HG03196 (cell line): ENCODE measurements at regions not wholly inside any gene's neighbourhood (a gene's known extent, or its start where the extent isn't known, plus 50 kb on each side); places are given as distances from the start of the nearest gene placed in this dataset.
A peak's percentile ranks its signal among the peaks of the same experiment; 100 is the strongest.

Experiments used
- ATAC-seq: cut with Tn5 transposase; IDR thresholded peaks from one replicate; pipeline ENCODE4 v1.9.1; 2021; ENCODE audit not compliant: unreplicated experiment

GRCh38 chr14:38103542-38104225 is 104.0 kb upstream of the SSTR1 start:
- ATAC-seq = no peak

- no peak for ATAC-seq
Measured at GRCh38 chr14:38105106-38105702, 102.5 kb upstream of the SSTR1 start.

DNA sequence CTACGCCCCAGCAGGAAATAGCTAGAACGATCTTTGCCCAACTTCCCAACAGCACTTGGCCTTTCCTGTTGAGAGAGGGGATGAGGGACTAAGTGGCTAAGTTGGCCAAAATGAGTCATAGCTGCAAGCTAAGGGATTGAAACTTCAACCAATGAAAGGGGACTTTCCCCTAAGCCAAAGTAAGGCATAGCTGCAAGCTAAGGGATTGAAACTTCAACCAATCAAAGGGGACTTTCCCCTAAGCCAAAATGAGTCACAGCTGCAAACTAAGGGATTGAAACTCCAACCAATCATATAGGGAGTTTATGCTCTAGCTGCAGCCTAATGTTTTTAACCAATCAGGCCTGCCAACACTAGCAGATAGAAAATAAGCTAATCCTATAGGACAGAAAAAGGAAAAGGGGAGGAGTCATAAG is 100.5 kb upstream of the SSTR1 start:
- ATAC-seq = peak; percentile 69

GRCh38 chr14:38108681-38109080 is 99.0 kb upstream of the SSTR1 start:
- no peak for ATAC-seq

- ATAC-seq = no peak
Measured at GRCh38 chr14:38110258-38110657, 97.4 kb upstream of the SSTR1 start.

DNA sequence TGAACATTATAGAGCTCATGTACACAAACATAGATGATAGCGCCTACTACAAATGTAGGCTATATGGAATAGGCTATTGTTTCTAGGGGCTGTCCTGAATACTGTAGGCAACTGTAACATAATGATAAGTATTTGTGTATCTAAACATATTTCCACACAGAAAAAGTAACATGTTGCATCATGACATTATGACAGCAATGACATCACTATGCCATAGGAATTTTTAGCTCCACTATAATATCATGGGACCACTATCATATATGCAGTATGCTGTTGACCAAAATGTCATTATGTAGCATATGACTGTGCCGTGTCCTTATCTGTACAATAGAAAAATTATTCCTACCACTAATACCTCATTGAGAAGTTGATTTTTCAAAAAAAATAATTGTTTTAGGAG is 96.7 kb upstream of the SSTR1 start:
- ATAC-seq = no peak

- no peak for ATAC-seq
Measured at GRCh38 chr14:38113546-38113945, 94.2 kb upstream of the SSTR1 start.

GRCh38 chr14:38116895-38117294 is 90.8 kb upstream of the SSTR1 start:
- ATAC-seq = no peak

DNA sequence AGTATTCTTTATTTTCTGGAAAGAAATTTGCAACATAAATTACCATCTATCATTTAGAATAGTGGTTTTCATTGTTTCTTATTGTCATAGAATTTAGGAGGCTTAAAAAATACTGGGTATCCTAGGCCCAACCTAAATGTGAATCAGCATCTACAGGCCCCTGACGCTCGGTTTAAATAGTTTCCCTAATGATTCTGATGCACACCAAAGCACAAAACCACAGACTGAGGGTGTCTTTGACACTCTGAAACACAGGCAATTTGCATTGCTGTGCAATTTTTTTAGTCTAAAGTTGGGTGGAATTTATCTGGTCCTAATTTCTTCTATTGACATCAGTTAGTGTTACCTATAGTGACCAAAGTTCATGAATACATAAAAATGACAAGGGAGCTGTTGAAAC is 87.6 kb upstream of the SSTR1 start:
- ATAC-seq = no peak

GRCh38 chr14:38121320-38122020 is 86.2 kb upstream of the SSTR1 start:
- ATAC-seq = no peak

DNA sequence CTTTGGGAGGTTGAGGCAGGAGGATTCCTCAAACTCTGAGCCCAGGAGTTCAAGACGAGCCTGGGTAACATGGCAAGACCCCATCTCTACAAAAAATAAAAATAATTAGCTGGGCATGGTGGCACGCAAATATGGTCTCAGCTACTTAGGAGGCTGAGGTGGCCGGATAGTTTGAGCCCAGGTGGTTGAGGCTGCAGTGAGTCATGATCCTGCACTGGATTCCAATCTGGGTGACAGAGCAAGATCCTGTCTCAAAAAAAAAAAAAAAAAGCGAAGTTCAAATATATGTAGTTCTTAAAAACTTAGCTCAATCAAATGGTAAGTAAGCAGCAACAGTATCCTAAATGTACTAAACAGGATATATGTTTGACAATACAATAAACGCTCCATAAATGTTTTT is 85.5 kb upstream of the SSTR1 start:
- no peak for ATAC-seq

DNA sequence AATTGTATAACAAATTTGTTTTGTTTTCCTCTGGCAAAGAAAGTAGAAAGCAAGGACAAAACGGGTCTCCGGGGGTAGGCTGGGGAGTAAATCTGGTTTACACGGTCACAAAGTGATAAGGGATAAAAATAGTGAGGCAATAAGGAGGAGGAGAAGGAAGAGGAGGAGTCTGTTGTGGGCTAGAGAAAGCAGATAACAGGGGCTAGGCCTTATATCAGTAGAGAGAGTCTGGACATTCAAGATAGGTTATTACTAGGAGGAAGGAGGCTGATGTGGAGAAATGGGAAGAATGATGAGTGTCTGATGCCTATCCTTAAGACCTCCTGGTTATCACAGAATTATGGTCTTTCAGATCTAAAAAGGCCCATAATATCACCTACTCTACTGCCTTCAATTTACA is 83.2 kb upstream of the SSTR1 start:
- no peak for ATAC-seq

GRCh38 chr14:38125481-38126037 is 82.1 kb upstream of the SSTR1 start:
- ATAC-seq = no peak

DNA sequence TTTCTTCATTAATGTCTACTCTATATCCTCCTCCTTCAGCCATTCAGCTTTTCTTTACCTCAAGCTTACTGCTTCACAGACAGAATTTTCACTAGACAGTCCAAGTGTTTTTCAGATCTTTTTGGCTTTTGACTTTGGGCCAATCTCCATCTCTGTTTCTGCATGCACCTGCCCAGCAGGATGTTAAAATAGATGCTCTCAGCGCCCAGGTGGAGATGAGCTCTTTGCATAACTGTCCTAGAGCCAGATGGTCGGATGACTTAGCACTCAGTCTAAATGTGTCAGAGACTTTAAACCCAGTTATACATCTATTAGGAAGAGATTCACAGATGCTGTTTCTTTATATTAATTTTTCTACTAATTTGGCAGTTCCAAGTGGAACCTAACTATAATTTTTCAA is 80.3 kb upstream of the SSTR1 start:
- ATAC-seq = no peak

- ATAC-seq = no peak
Measured at GRCh38 chr14:38127784-38128183, 79.9 kb upstream of the SSTR1 start.

DNA sequence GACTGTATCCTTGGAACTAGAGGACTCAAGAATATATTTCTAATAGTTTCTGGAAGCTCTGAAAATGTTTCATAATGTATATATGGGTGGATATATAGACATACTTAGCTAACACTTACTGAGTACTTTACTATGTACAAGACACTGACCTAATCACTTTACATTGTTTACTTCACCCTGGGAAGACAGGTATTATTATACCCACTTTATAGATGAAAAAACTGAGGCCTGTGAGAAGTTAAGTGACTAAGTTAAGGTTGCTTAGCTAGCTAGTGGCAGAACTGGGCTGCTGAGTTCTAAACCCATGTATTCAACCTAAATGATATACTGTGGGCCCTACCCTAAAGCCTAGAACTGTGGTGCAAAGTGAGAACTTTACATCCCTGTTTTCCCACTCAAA is 79.1 kb upstream of the SSTR1 start:
- ATAC-seq = no peak

GRCh38 chr14:38129192-38129591 is 78.5 kb upstream of the SSTR1 start:
- ATAC-seq = no peak

DNA sequence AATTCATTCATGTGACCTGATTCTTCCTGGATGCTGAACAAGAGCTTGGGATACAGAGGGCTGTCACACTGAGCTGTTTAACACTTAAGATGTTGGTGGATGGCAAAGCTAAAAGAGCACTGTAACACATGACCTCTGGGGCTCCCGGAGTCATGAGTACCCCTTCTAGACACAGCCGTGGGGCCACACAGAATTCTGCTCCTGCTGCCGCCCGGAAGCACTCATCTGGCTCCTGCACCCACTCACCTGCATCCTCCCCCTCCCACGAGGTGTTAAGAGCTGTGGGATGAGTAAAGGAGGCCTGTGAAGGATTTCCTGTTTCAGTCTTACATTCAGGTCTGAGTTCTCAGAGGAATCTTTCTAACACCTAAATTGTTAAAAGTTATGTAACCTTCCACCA is 78.0 kb upstream of the SSTR1 start:
- no peak for ATAC-seq

DNA sequence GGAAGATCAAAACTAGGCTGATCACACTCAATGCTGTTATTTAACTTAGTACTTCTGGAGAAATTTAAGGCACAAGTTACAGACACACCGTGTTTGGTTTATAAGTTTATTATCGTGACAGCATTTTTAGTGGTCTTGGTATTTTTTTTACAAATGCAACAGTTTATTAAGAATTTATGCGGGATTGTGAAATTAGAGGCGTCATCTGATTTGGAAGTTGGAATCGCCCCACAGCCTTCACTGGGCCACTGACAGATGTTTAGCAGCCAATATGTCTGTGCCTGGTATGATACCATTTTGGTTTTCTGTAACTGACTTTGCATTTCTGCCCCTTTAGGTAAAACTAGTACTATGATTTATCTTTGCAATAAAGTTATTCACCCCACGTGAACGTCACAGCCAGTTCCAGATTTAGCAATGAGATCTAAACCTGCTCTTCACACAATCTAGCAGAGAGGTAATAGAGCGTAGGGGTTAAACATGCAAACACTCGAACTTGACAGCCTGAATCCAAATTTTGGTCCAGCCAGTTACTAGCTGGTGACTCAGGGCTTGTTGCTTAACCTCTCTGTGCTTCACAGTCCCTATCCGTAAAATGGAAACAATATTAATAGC is 73.2 kb upstream of the SSTR1 start:
- no peak for ATAC-seq

DNA sequence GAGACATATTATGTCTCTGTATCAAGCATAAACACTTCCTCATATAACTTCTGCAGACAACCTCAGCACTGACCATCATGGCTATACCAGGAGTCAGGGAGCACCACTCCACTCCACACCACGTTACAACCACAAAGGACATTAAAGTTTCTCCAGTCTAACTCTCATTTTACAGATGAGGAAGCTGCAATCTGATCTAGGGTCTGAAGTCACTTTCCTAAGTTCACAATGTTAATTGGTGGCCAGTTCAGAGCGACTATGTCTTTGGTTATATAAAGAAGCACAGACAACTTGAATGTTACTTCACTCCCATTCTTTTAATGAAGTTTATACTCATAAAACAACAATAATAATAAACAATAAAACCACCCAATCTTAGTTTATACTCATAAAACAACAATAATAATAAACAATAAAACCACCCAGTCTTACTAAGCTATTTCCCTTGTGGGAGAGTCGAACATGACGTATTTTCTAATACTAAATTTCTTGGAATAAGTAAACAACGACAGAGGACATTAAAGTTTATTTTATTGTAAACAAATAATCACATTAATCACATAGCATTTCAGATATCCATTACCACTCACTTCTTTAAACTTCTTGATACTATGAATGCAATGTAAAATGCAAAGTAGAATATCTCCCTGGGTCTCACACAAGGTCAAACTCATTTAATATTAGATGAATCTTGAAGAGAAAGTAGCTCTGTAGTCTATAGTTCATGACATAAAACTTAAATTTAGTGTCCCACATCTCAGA is 72.4 kb upstream of the SSTR1 start:
- ATAC-seq = no peak

DNA sequence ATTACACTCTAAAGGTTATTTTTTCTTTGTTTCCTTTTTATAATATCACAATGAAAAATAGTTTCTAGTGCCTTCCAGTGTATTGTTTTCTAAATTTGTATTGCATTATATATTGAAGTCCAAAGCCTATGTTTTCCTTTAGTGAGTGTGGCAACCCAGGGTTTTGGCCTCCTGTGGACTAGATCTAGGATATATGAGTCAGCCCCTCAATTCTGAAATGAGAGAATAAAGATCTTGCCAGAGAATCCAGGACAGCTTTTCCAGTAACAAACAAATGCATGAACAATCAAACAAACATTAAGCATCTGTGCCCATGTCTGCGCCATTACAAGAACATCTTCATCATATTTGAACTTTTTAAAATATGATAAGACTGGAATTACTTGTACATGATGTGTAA is 70.7 kb upstream of the SSTR1 start:
- ATAC-seq = no peak
